Heart left ventricle (tissue), 16 donors: ENCODE measurements at regions not wholly inside any gene's neighbourhood (a gene's known extent, or its start where the extent isn't known, plus 50 kb on each side); places are given as distances from the start of the nearest gene placed in this dataset.

Experiments
- ATAC-seq, 4 donors: fragments of 200-7000 bp; cut with Tn5 transposase; one replicate each; pipeline ENCODE4 v1.9.1; 2020 to 2022; ENCODE audit warnings: moderate library complexity in 4 of 4, mild to moderate bottlenecking in 3 of 4, moderate number of reproducible peaks in 1 of 4
- DNase-seq, 5 donors: peaks; one replicate each; pipeline ENCODE4 v3.0.0-alpha.2; 2020
- H3K27ac ChIP-seq, 12 donors: fragments of 200-600 bp; sonication (generic) in 4 of 12; one replicate each; pipeline versions ENCODE4 v1.5.0 to v1.8.0; 2016 to 2022; ENCODE audit warnings: mild to moderate bottlenecking in 2 of 12
- H3K27me3 ChIP-seq, 9 donors: fragments of 200-600 bp; sonication (generic) in 2 of 9; one replicate each; pipeline versions ENCODE4 v1.5.1 to v1.8.0; 2016 to 2022; ENCODE audit warnings: mild to moderate bottlenecking in 3 of 9
- H3K36me3 ChIP-seq, 9 donors: fragments of 200-600 bp; sonication (generic) in 2 of 9; one replicate each; pipeline versions ENCODE4 v1.5.0 to v1.8.0; 2018 to 2022; ENCODE audit warnings: mild to moderate bottlenecking in 2 of 9
- H3K4me1 ChIP-seq, 12 donors: fragments of 200-600 bp; sonication (generic) in 4 of 12; one replicate each; pipeline versions ENCODE4 v1.5.0 to v1.8.0; 2016 to 2022; ENCODE audit warnings: mild to moderate bottlenecking in 3 of 12
- H3K4me3 ChIP-seq, 12 donors: fragments of 200-600 bp; sonication (generic) in 4 of 12; one replicate each; pipeline versions ENCODE4 v1.5.0 to v1.8.0; 2017 to 2022; ENCODE audit warnings: mild to moderate bottlenecking in 9 of 12, moderate library complexity in 4 of 12
- H3K9me3 ChIP-seq, 12 donors: fragments of 200-600 bp; sonication (generic) in 4 of 12; one replicate each; pipeline versions ENCODE4 v1.5.0 to v1.8.0; 2016 to 2022; ENCODE audit warnings: mild to moderate bottlenecking in 1 of 12
- CTCF ChIP-seq, 12 donors: fragments of 200-600 bp; sonication (generic) in 4 of 12; IDR thresholded peaks; one replicate each; pipeline versions ENCODE4 v1.5.0 to v1.8.0; 2018 to 2022; ENCODE audit warnings: antibody characterized with exemption in 12 of 12, mild to moderate bottlenecking in 5 of 12
- POLR2A ChIP-seq, 2 donors: fragments of 450-650 bp; IDR thresholded peaks; one replicate each; pipeline ENCODE4 v1.6.1; 2017; ENCODE audit warnings: antibody characterized with exemption in 2 of 2, mild to moderate bottlenecking in 2 of 2, moderate library complexity in 2 of 2
- WGBS, 4 donors: extraction: QIAGEN DNeasy Blood & Tissue Kit in 2 of 4; methylation state at CpG; one replicate each; pipeline versions ENCODE4 v1.1.5 to v1.1.7; 2013 to 2018; 5-methylcytosine and 5-hydroxymethylcytosine counted together
- intact Hi-C, 10 donors: fragments of 100-400 bp; cut with DNase I; formaldehyde crosslinking; loops; one replicate each; pipeline versions ENCODE4 v1.11.1 to v1.14.2; 2022
- donor health status: ischemic (EF 13 %, LVEDD 7.1; RV severe dilation, severe dysfunction).
- donor health status: healthy with polysubstance abuse.
- donor health status: DM: no; HTN: yes; CAD: no.
- donor health status: DM: no; HTN: no; CAD: no.
- donor health status: ischemic (EF 25% LVEDD 6.9; RV normal size, moderate dysfunction).
- donor health status: ischemic (EF 25% LVEDD 5.7; RV mildly dilated, moderate dysfunction).
- donor health status: healthy.
- donor health status: DM: yes; HTN: yes; CAD: no.
- donor health status: ischemic (EF 35%, LVEDD 5.7; RV mildly dilated, moderate dysfunction).
- donor health status: nonischemic (EF 11% LVEDD 7.7; RV severe dilation, severe dysfunction).
- donor health status: DM: yes; HTN: yes; CAD: no.
- donor health status: PGD.
- donor health status: ischemic (EF 29% LVEDD 5.4; RV normal size, mild dysfunction).
- donor health status: nonischemic (EF 23%, LVEDD 6.1; RV moderate dilation, normal function).

DNA sequence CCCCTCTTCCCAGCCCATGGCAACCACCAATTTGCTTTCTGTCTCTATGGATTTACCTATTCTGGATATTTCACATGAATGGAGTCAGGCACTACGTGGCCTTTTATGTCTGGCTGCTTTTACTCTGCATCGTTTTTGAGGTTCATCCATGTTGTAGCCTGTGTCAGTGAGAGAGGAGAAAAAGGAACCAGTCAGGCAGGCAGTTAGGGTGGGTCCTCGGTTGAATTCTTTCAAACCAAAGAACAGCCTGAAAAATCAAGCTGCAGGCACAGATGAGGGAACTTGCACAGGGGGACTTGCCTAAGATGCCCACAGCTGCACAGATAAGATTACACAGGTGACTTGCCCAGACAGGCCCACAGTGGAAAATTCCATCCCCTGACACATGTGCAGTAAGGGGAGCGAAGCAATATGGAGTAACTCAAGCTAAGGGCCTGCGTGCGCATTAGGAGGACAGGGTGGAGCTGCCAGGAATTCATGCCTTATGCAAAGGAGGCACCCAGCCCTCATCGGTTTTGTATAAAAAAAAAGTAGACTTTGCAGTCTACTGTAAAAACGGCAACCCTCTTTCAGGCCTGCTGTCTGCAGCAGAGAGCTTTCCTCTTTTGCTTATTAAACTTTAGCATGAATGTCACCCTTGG, 152.4 kb upstream of the RFLNA start:
- no peaks in the 10 kb centered on the region for H3K36me3 ChIP-seq
- H3K27me3 ChIP-seq = peaks cover 0 to 16% (median 0%) of the 10 kb centered on the region in 9 donors
- DNase-seq = no peak
- no peak for TF ChIP-seq POLR2A (IDR thresholded peaks at IDR 0.05)
- no peak for TF ChIP-seq CTCF (IDR thresholded peaks at IDR 0.05)
- H3K4me3 ChIP-seq = no peak overlapping the region
- H3K9me3 ChIP-seq = peaks cover 0 to 18% (median 0%) of the 10 kb centered on the region in 12 donors
- H3K4me1 ChIP-seq = no peaks in the 10 kb centered on the region
- no peak overlapping the region for H3K27ac ChIP-seq
- WGBS, 4 donors = 90 to 92% (median 92%) methylated on average over 8 of the region's 8 CpGs
- no peak for ATAC-seq
- intact Hi-C loops = no loop called here

- intact Hi-C loops = no loop called here
- WGBS, 4 donors = 79 to 88% (median 87%) methylated on average over 5 of the region's 5 CpGs
- Histone ChIP-seq H3K9me3 (peaks cover 0 to 11% (median 0%) of the 10 kb centered on the region in 12 donors), H3K36me3 (no peaks in the 10 kb centered on the region), H3K27me3 (peaks cover 0 to 16% (median 0%) of the 10 kb centered on the region in 9 donors), H3K4me1 (no peaks in the 10 kb centered on the region), H3K4me3 (no peak overlapping the region), H3K27ac (no peak overlapping the region)
- DNase-seq (no peak), ATAC-seq (no peak)
- TF ChIP-seq POLR2A (IDR thresholded peaks at IDR 0.05) (no peak), CTCF (IDR thresholded peaks at IDR 0.05) (no peak)
These were observed 151.2 kb upstream of the RFLNA start for GRCh38 chr12:124143726-124144125.

GRCh38 chr12:124144531-124145194, 150.2 kb upstream of the RFLNA start:
- Histone ChIP-seq H3K4me3 (no peak overlapping the region), H3K27me3 (peaks cover 0 to 16% (median 0%) of the 10 kb centered on the region in 9 donors), H3K27ac (no peak overlapping the region), H3K4me1 (no peaks in the 10 kb centered on the region), H3K36me3 (no peaks in the 10 kb centered on the region), H3K9me3 (peaks cover 0 to 11% (median 0%) of the 10 kb centered on the region in 12 donors)
- no peak for DNase-seq
- no peak for ATAC-seq
- no peak for TF ChIP-seq POLR2A (IDR thresholded peaks at IDR 0.05)
- no peak for TF ChIP-seq CTCF (IDR thresholded peaks at IDR 0.05)
- WGBS, 4 donors = 74 to 76% (median 74%) methylated on average over 9 of the region's 9 CpGs
- intact Hi-C loops = no loop called here

- 85 to 91% (median 87%) methylated on average over 2 of the region's 2 CpGs for WGBS, 4 donors
- intact Hi-C loops = no loop called here
These were observed 147.9 kb upstream of the RFLNA start for GRCh38 chr12:124147027-124147426.

More at GRCh38 chr12:124147027-124147426, 147.9 kb upstream of the RFLNA start:
- Histone ChIP-seq H3K36me3 (no peaks in the 10 kb centered on the region), H3K27me3 (peaks cover 0 to 2% (median 0%) of the 10 kb centered on the region in 9 donors), H3K9me3 (peaks cover 0 to 11% (median 0%) of the 10 kb centered on the region in 12 donors), H3K4me1 (no peaks in the 10 kb centered on the region), H3K27ac (no peak overlapping the region), H3K4me3 (no peak overlapping the region)
- DNase-seq = no peak
- no peak for TF ChIP-seq CTCF (IDR thresholded peaks at IDR 0.05)
- no peak for TF ChIP-seq POLR2A (IDR thresholded peaks at IDR 0.05)
- ATAC-seq = no peak
